Gastroesophageal sphincter (tissue), 4 donors: ENCODE measurements at regions not wholly inside any gene's neighbourhood (a gene's known extent, or its start where the extent isn't known, plus 50 kb on each side); places are given as distances from the start of the nearest gene placed in this dataset.

Experiments
- ATAC-seq: fragments of 150-250 bp; one replicate; pipeline ENCODE4 v1.9.1; 2016; ENCODE audit warnings: mild to moderate bottlenecking, moderate library complexity
- H3K27ac ChIP-seq, 4 donors: fragments of 200-600 bp; sonication (generic) in 3 of 4; 1 replicate in 3 of 4; 2 replicates in 1 of 4; pipeline ENCODE4 v1.5.1; 2016 to 2019
- H3K27me3 ChIP-seq: fragments of 200-600 bp; sonication (generic); one replicate; pipeline ENCODE4 v1.5.1; 2019
- H3K36me3 ChIP-seq, 2 donors: fragments of 200-600 bp; sonication (generic); one replicate each; pipeline ENCODE4 v1.5.1; 2019; ENCODE audit warnings: control low read depth in 1 of 2
- H3K4me1 ChIP-seq, 3 donors: fragments of 200-600 bp; sonication (generic); 1 replicate in 2 of 3; 2 replicates in 1 of 3; pipeline ENCODE4 v1.5.1; 2016 to 2019; ENCODE audit warnings: control low read depth in 2 of 3
- H3K4me3 ChIP-seq, 2 donors: fragments of 200-600 bp; sonication (generic); one replicate each; pipeline ENCODE4 v1.5.1; 2019; ENCODE audit warnings: mild to moderate bottlenecking in 1 of 2, moderate library complexity in 1 of 2
- H3K9me3 ChIP-seq, 3 donors: fragments of 200-600 bp; sonication (generic); one replicate each; pipeline ENCODE4 v1.5.1; 2017 to 2019; ENCODE audit warnings: control low read depth in 2 of 3
- EP300 ChIP-seq: sonication (generic); formaldehyde crosslinking; IDR thresholded peaks from one replicate; pipeline ENCODE4 v1.6.1; 2017; ENCODE audit warnings: antibody characterized with exemption, mild to moderate bottlenecking
- POLR2A ChIP-seq, 2 donors: fragments of 450-650 bp; IDR thresholded peaks; one replicate each; pipeline ENCODE4 v1.6.1; 2017; ENCODE audit warnings: antibody characterized with exemption in 2 of 2, mild to moderate bottlenecking in 2 of 2, moderate library complexity in 1 of 2
- POLR2AphosphoS5 ChIP-seq: sonication (generic); formaldehyde crosslinking; IDR thresholded peaks from one replicate; pipeline ENCODE4 v1.6.1; 2017; ENCODE audit warnings: antibody characterized with exemption
- WGBS, 2 donors: methylation state at CpG; one replicate each; pipeline ENCODE4 v1.1.5; 2018; ENCODE audit warnings: low coverage in 1 of 2; 5-methylcytosine and 5-hydroxymethylcytosine counted together
- TF ChIP-seq, protein P1 (sequence below), 4 experiments: fragments of 200-600 bp in 2 of 4; fragments of 450-650 bp in 2 of 4; sonication (generic) in 1 of 4; IDR thresholded peaks; one replicate each; pipeline ENCODE4 v1.5.1; 2017 to 2019; ENCODE audit warnings: antibody characterized with exemption in 4 of 4, mild to moderate bottlenecking in 2 of 4, moderate library complexity in 2 of 4

DNA sequence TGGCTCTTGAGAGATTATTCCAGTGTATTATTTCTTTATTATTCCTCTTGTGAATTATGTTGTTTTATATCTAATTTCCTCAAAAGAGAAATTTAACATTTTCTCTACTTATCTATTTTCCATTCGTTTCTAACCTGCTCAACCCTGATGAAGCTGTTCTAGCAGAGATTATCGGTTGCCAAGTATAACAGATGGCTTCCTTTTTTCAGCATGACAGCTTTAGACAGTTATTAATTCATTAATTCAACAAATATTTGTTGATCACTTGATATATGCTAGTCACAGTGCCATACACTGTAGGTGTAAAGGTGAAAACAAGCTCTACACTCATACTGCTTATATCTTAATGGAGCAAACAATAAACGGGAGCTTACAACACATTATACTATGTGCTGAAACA lies 137.9 kb upstream of the UBE2E3 start:
- WGBS, 2 donors = 53 to 58% methylated on average over 3 of the region's 3 CpGs
- H3K4me1 ChIP-seq = no peaks in the 10 kb centered on the region
- ATAC-seq = no peak
- TF ChIP-seq, protein P1, sequence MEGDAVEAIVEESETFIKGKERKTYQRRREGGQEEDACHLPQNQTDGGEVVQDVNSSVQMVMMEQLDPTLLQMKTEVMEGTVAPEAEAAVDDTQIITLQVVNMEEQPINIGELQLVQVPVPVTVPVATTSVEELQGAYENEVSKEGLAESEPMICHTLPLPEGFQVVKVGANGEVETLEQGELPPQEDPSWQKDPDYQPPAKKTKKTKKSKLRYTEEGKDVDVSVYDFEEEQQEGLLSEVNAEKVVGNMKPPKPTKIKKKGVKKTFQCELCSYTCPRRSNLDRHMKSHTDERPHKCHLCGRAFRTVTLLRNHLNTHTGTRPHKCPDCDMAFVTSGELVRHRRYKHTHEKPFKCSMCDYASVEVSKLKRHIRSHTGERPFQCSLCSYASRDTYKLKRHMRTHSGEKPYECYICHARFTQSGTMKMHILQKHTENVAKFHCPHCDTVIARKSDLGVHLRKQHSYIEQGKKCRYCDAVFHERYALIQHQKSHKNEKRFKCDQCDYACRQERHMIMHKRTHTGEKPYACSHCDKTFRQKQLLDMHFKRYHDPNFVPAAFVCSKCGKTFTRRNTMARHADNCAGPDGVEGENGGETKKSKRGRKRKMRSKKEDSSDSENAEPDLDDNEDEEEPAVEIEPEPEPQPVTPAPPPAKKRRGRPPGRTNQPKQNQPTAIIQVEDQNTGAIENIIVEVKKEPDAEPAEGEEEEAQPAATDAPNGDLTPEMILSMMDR (IDR thresholded peaks at IDR 0.05) = no peak
- no peak for TF ChIP-seq POLR2A (IDR thresholded peaks at IDR 0.05)
- TF ChIP-seq POLR2AphosphoS5 = no peak
- no peak for TF ChIP-seq EP300
- no peak overlapping the region for H3K4me3 ChIP-seq
- no peaks in the 10 kb centered on the region for H3K27me3 ChIP-seq
- no peak overlapping the region for H3K27ac ChIP-seq
- H3K36me3 ChIP-seq = no peaks in the 10 kb centered on the region
- no peaks in the 10 kb centered on the region for H3K9me3 ChIP-seq

DNA sequence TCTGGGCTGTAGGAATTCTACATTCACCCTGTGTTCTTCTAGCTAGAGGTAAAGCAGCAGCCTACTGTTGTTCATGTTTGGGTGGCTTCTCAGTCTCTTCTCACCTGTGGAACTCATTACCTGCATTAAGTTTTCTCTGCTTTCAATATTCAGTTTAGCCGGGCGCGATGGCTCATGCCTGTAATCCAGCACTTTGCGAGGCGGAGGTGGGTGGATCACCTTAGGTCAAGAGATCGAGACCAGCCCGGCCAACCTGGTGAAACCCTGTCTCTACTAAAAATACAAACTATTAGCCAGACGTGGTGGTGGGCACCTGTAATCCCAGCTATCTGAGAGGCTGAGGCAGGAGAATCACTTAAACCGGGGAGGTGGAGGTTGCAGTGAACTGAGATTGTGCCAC lies 139.8 kb upstream of the UBE2E3 start:
- no peak overlapping the region for H3K4me3 ChIP-seq
- H3K9me3 ChIP-seq = no peaks in the 10 kb centered on the region
- no peaks in the 10 kb centered on the region for H3K4me1 ChIP-seq
- H3K27ac ChIP-seq = no peak overlapping the region
- no peak for ATAC-seq
- WGBS, 2 donors = 100% methylated on average over 3 of the region's 9 CpGs; no CpG with 5 or more reads in 1 of the 2 donors
- TF ChIP-seq POLR2A (IDR thresholded peaks at IDR 0.05) (no peak), POLR2AphosphoS5 (no peak), EP300 (no peak)
- TF ChIP-seq, protein P1 (IDR thresholded peaks at IDR 0.05) = no peak
- H3K27me3 ChIP-seq = no peaks in the 10 kb centered on the region
- H3K36me3 ChIP-seq = no peaks in the 10 kb centered on the region

DNA sequence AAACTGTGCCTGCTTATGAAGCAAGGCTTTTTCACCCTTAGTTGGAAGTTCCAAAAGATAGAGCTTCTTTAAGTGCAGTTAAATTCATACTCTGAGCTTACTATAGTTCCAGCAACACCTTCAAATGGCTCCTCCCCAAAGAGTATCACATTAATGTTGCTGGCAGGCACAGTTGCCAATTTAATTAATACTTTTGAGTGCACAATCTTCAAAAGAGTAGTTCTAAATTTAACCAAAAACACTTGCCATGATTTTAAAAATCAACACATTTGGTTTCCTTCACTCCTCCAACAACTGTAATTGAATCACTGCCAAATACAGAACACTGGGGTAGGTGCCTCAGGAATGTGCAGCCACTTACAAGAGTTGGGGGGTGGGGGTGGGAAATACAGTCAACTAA lies 150.6 kb upstream of the UBE2E3 start:
- H3K9me3 ChIP-seq = no peaks in the 10 kb centered on the region
- H3K4me3 ChIP-seq = no peak overlapping the region
- TF ChIP-seq POLR2A (IDR thresholded peaks at IDR 0.05) (no peak), POLR2AphosphoS5 (no peak), EP300 (no peak)
- TF ChIP-seq, protein P1 (IDR thresholded peaks at IDR 0.05) = no peak
- no peaks in the 10 kb centered on the region for H3K36me3 ChIP-seq
- ATAC-seq = no peak
- no peaks in the 10 kb centered on the region for H3K27me3 ChIP-seq
- H3K4me1 ChIP-seq = no peaks in the 10 kb centered on the region
- H3K27ac ChIP-seq = no peak overlapping the region

GRCh38 chr2:180829261-180829660 lies 151.1 kb upstream of the UBE2E3 start:
- no peak for ATAC-seq
- no peaks in the 10 kb centered on the region for H3K9me3 ChIP-seq

DNA sequence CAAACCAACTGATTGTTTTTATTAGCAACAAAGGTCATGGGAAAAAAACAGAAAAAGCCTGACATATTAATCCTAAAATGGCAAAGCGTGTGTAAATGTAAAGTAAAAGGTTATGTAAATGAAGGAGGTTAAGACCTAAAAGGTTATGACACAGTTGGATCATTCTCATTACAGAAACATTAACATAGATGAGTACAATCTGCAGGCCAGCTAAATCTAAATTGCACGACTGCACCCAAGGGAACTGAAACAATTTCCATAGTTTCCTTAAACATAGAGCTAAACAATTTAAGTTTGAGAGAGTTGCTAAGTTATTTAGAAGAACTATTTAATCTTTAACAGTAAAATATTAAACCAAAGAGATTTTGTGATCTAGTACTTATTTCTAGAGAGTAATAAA lies 151.6 kb upstream of the UBE2E3 start:
- Histone ChIP-seq H3K4me1 (no peaks in the 10 kb centered on the region), H3K9me3 (no peaks in the 10 kb centered on the region), H3K27me3 (no peaks in the 10 kb centered on the region), H3K27ac (no peak overlapping the region), H3K4me3 (no peak overlapping the region), H3K36me3 (no peaks in the 10 kb centered on the region)
- no peak for ATAC-seq
- 51 to 100% methylated on average over 2 of the region's 2 CpGs for WGBS, 2 donors
- TF ChIP-seq EP300 (no peak), POLR2AphosphoS5 (no peak), POLR2A (IDR thresholded peaks at IDR 0.05) (no peak)
- TF ChIP-seq, protein P1 (IDR thresholded peaks at IDR 0.05) = no peak

More at GRCh38 chr2:180829261-180829660, 151.1 kb upstream of the UBE2E3 start:
- no peak for TF ChIP-seq EP300
- TF ChIP-seq, protein P1 (IDR thresholded peaks at IDR 0.05) = no peak
- TF ChIP-seq POLR2AphosphoS5 = no peak
- TF ChIP-seq POLR2A (IDR thresholded peaks at IDR 0.05) = no peak
- Histone ChIP-seq H3K4me1 (no peaks in the 10 kb centered on the region), H3K27ac (no peak overlapping the region), H3K27me3 (no peaks in the 10 kb centered on the region), H3K36me3 (no peaks in the 10 kb centered on the region), H3K4me3 (no peak overlapping the region)
- 84 to 96% methylated on average over 5 of the region's 5 CpGs for WGBS, 2 donors
